Activated T-helper 1 cell treated with anti-CD3 and anti-CD28 coated beads, Interleukin-12 subunit alpha, Interleukin-12 subunit beta, Interleukin-2, Interleukin-4 antibody, amounts not matched to agents 30 ng/mL and 10 ng/mL and 1 ng/mL, durations not matched to agents 14 hours and 24 hours and 36 hours (primary cell): ENCODE measurements at regions not wholly inside any gene's neighbourhood (a gene's known extent, or its start where the extent isn't known, plus 50 kb on each side); places are given as distances from the start of the nearest gene placed in this dataset.

Source experiments
- DNase-seq: peaks from one replicate; pipeline ENCODE4 v3.0.0; 2021; ENCODE audit warnings: low spot score
- H3K27ac Mint-ChIP-seq: one replicate; pipeline ENCODE4 v1.8.0; 2021; ENCODE audit warnings: mild to moderate bottlenecking, mixed read lengths
- H3K27me3 Mint-ChIP-seq: one replicate; pipeline ENCODE4 v1.8.0; 2022; ENCODE audit warnings: mild to moderate bottlenecking, moderate library complexity, mixed read lengths; ENCODE audit not compliant: insufficient read depth
- H3K36me3 Mint-ChIP-seq: one replicate; pipeline ENCODE4 v1.8.0; 2021; ENCODE audit warnings: low read depth, mixed read lengths
- H3K4me1 Mint-ChIP-seq: one replicate; pipeline ENCODE4 v1.8.0; 2021; ENCODE audit warnings: low read depth, mixed read lengths
- H3K4me3 Mint-ChIP-seq: one replicate; pipeline ENCODE4 v1.8.0; 2021; ENCODE audit warnings: mild to moderate bottlenecking, moderate library complexity, mixed read lengths
- H3K9me3 Mint-ChIP-seq: one replicate; pipeline ENCODE4 v1.8.0; 2021; ENCODE audit warnings: mixed read lengths
- intact Hi-C: fragments of 100-400 bp; cut with micrococcal nuclease; formaldehyde crosslinking; loops from one replicate; pipeline ENCODE4 v1.15.1; 2024

- DNase-seq, result no peak
- Mint-ChIP-seq H3K9me3 (no peaks in the 10 kb centered on the region), H3K4me3 (no peak overlapping the region), H3K27me3 (peaks cover 63% of the 10 kb centered on the region), H3K27ac (no peak overlapping the region), H3K4me1 (peaks cover 18% of the 10 kb centered on the region), H3K36me3 (no peaks in the 10 kb centered on the region)
- intact Hi-C loops, result no loop called here
These were observed 73.1 kb downstream of the ZIC5 start for GRCh38 chr13:99898421-99898820.

- H3K27me3 Mint-ChIP-seq, result peaks cover 54% of the 10 kb centered on the region
- intact Hi-C loops, result no loop called here
- H3K27ac Mint-ChIP-seq, result no peak overlapping the region
- H3K4me3 Mint-ChIP-seq, result peak overlapping the region; percentile 27
- peaks cover 18% of the 10 kb centered on the region for H3K4me1 Mint-ChIP-seq
- DNase-seq, result no peak
- H3K36me3 Mint-ChIP-seq, result no peaks in the 10 kb centered on the region
- H3K9me3 Mint-ChIP-seq, result no peaks in the 10 kb centered on the region
These were observed 74.5 kb downstream of the ZIC5 start for GRCh38 chr13:99897076-99897440.

GRCh38 chr13:99896369-99897075 lies 75.0 kb downstream of the ZIC5 start:
- no peaks in the 10 kb centered on the region for H3K9me3 Mint-ChIP-seq
- DNase-seq, result no peak
- H3K27me3 Mint-ChIP-seq, result peaks cover 55% of the 10 kb centered on the region
- H3K27ac Mint-ChIP-seq, result no peak overlapping the region
- H3K4me1 Mint-ChIP-seq, result peaks cover 18% of the 10 kb centered on the region
- intact Hi-C loops, result no loop called here
- no peaks in the 10 kb centered on the region for H3K36me3 Mint-ChIP-seq
- H3K4me3 Mint-ChIP-seq, result peak overlapping the region; percentile 8

- Mint-ChIP-seq H3K27me3 (peaks cover 58% of the 10 kb centered on the region), H3K4me1 (peaks cover 18% of the 10 kb centered on the region), H3K4me3 (peak overlapping the region; percentile 79), H3K36me3 (no peaks in the 10 kb centered on the region), H3K9me3 (no peaks in the 10 kb centered on the region), H3K27ac (peak overlapping the region; percentile 41)
- intact Hi-C loops, result loop anchor here (2.0 kb wide), 2 partner anchors 61 to 97 kb away; no protein-coding TSS in a partner anchor
- no peak for DNase-seq
These were observed 75.9 kb downstream of the ZIC5 start for GRCh38 chr13:99895444-99896368.

GRCh38 chr13:99894840-99895443 lies 76.6 kb downstream of the ZIC5 start:
- peaks cover 11% of the 10 kb centered on the region for H3K4me1 Mint-ChIP-seq
- H3K9me3 Mint-ChIP-seq, result no peaks in the 10 kb centered on the region
- H3K4me3 Mint-ChIP-seq, result peak overlapping the region; percentile 79
- H3K27ac Mint-ChIP-seq, result peak overlapping the region; percentile 55
- DNase-seq, result no peak
- H3K36me3 Mint-ChIP-seq, result no peaks in the 10 kb centered on the region
- intact Hi-C loops, result loop anchor here (2.0 kb wide), 2 partner anchors 62 to 98 kb away; no protein-coding TSS in a partner anchor
- H3K27me3 Mint-ChIP-seq, result peaks cover 66% of the 10 kb centered on the region

- H3K27ac Mint-ChIP-seq, result no peak overlapping the region
- H3K9me3 Mint-ChIP-seq, result no peaks in the 10 kb centered on the region
- peak overlapping the region; percentile 79 for H3K4me3 Mint-ChIP-seq
- DNase-seq, result no peak
- peaks cover 11% of the 10 kb centered on the region for H3K4me1 Mint-ChIP-seq
- H3K27me3 Mint-ChIP-seq, result peaks cover 65% of the 10 kb centered on the region
- intact Hi-C loops, result loop anchor here (2.0 kb wide), 2 partner anchors 63 to 99 kb away; no protein-coding TSS in a partner anchor
- no peaks in the 10 kb centered on the region for H3K36me3 Mint-ChIP-seq
These were observed 77.3 kb downstream of the ZIC5 start for GRCh38 chr13:99894105-99894839.

GRCh38 chr13:99893567-99893966 lies 78.0 kb downstream of the ZIC5 start:
- H3K27me3 Mint-ChIP-seq, result peaks cover 58% of the 10 kb centered on the region
- H3K36me3 Mint-ChIP-seq, result no peaks in the 10 kb centered on the region
- H3K27ac Mint-ChIP-seq, result no peak overlapping the region

GRCh38 chr13:99892866-99893504 lies 78.6 kb downstream of the ZIC5 start:
- DNase-seq, result no peak
- Mint-ChIP-seq H3K4me3 (no peak overlapping the region), H3K27ac (no peak overlapping the region), H3K27me3 (peaks cover 52% of the 10 kb centered on the region), H3K4me1 (peaks cover 11% of the 10 kb centered on the region), H3K9me3 (no peaks in the 10 kb centered on the region), H3K36me3 (no peaks in the 10 kb centered on the region)
- intact Hi-C loops, result no loop called here

More at GRCh38 chr13:99893567-99893966, 78.0 kb downstream of the ZIC5 start:
- no peak overlapping the region for H3K4me3 Mint-ChIP-seq
- peaks cover 11% of the 10 kb centered on the region for H3K4me1 Mint-ChIP-seq
- no peaks in the 10 kb centered on the region for H3K9me3 Mint-ChIP-seq
- intact Hi-C loops, result no loop called here
- DNase-seq, result no peak

GRCh38 chr13:99892196-99892613 lies 79.4 kb downstream of the ZIC5 start:
- Mint-ChIP-seq H3K27me3 (peaks cover 46% of the 10 kb centered on the region), H3K9me3 (no peaks in the 10 kb centered on the region), H3K36me3 (no peaks in the 10 kb centered on the region), H3K4me3 (no peak overlapping the region), H3K4me1 (peaks cover 11% of the 10 kb centered on the region), H3K27ac (no peak overlapping the region)
- no peak for DNase-seq
- intact Hi-C loops, result no loop called here

GRCh38 chr13:99886706-99887105 lies 84.9 kb downstream of the ZIC5 start:
- Mint-ChIP-seq H3K27ac (no peak overlapping the region), H3K4me3 (no peak overlapping the region), H3K27me3 (peaks cover 14% of the 10 kb centered on the region), H3K36me3 (no peaks in the 10 kb centered on the region), H3K9me3 (no peaks in the 10 kb centered on the region), H3K4me1 (no peaks in the 10 kb centered on the region)
- intact Hi-C loops, result no loop called here
- DNase-seq, result no peak

GRCh38 chr13:99884913-99885312 lies 86.7 kb downstream of the ZIC5 start:
- H3K27me3 Mint-ChIP-seq, result peaks cover 2% of the 10 kb centered on the region
- H3K27ac Mint-ChIP-seq, result no peak overlapping the region
- no peak for DNase-seq
- no peaks in the 10 kb centered on the region for H3K9me3 Mint-ChIP-seq
- no peaks in the 10 kb centered on the region for H3K36me3 Mint-ChIP-seq
- H3K4me3 Mint-ChIP-seq, result no peak overlapping the region
- intact Hi-C loops, result no loop called here
- no peaks in the 10 kb centered on the region for H3K4me1 Mint-ChIP-seq

GRCh38 chr13:99883805-99884204 lies 87.8 kb downstream of the ZIC5 start:
- Mint-ChIP-seq H3K27ac (no peak overlapping the region), H3K36me3 (no peaks in the 10 kb centered on the region), H3K27me3 (peaks cover 5% of the 10 kb centered on the region), H3K4me1 (no peaks in the 10 kb centered on the region), H3K9me3 (no peaks in the 10 kb centered on the region), H3K4me3 (no peak overlapping the region)
- DNase-seq, result no peak
- intact Hi-C loops, result no loop called here
